22Rv1 (cell line): ENCODE measurements at regions not wholly inside any gene's neighbourhood (a gene's known extent, or its start where the extent isn't known, plus 50 kb on each side); places are given as distances from the start of the nearest gene placed in this dataset.

Source experiments
- H3K27ac ChIP-seq: fragments of 450-650 bp; 2 replicates; pipeline ENCODE4 v1.5.1; 2017
- ZFX ChIP-seq: fragments of 450-650 bp; IDR thresholded peaks from 2 replicates; pipeline ENCODE4 v1.6.1; 2017; ENCODE audit warnings: antibody characterized with exemption, borderline replicate concordance
- TF ChIP-seq, protein P1 (sequence below): fragments of 450-650 bp; IDR thresholded peaks from 2 replicates; pipeline ENCODE4 v1.5.1; 2017; ENCODE audit warnings: mild to moderate bottlenecking

DNA sequence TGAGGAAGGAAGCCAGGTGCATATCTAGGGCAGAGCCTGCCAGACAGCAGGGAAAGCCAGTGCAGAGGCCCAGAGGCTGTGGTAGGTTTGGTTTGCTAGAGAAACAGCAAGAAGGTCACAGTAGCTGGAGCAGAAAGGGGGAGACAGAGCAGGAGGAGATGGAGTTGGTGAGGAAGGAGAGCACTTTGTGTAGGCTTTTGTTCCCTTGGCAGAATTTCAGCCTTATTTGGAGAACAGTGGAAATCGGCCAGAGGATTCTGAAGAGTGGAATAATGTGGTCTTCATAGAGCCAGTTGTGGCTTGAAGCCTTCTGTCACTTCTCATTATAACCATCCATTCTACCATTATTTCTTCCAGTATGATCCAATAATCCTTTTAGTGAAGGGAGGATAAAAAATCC is 212.9 kb upstream of the FAR2 start:
- H3K27ac ChIP-seq: no peak overlapping the region
- TF ChIP-seq ZFX: no peak
- TF ChIP-seq, protein P1, sequence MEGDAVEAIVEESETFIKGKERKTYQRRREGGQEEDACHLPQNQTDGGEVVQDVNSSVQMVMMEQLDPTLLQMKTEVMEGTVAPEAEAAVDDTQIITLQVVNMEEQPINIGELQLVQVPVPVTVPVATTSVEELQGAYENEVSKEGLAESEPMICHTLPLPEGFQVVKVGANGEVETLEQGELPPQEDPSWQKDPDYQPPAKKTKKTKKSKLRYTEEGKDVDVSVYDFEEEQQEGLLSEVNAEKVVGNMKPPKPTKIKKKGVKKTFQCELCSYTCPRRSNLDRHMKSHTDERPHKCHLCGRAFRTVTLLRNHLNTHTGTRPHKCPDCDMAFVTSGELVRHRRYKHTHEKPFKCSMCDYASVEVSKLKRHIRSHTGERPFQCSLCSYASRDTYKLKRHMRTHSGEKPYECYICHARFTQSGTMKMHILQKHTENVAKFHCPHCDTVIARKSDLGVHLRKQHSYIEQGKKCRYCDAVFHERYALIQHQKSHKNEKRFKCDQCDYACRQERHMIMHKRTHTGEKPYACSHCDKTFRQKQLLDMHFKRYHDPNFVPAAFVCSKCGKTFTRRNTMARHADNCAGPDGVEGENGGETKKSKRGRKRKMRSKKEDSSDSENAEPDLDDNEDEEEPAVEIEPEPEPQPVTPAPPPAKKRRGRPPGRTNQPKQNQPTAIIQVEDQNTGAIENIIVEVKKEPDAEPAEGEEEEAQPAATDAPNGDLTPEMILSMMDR: no peak

DNA sequence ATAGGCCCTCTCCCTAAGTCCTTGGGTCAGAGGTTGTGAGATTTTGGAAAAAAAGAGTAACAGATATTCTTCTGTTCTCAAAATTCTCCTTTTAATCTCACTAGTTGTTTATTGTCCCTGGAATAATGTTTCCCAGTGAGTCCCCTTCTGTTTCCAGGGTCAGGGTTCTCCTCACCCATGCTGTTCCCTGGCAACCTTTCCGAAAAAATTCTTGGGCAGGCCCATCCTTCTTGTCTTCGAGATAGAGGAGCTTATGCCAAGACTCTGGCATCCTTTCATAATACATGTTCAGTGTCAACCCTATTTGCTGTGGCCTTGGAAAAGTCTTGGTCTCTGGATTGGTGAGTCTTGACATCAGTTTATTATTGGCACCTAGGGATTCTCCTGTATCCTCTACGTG is 212.4 kb upstream of the FAR2 start:
- TF ChIP-seq, protein P1: no peak
- TF ChIP-seq ZFX: no peak
- no peak overlapping the region for H3K27ac ChIP-seq

DNA sequence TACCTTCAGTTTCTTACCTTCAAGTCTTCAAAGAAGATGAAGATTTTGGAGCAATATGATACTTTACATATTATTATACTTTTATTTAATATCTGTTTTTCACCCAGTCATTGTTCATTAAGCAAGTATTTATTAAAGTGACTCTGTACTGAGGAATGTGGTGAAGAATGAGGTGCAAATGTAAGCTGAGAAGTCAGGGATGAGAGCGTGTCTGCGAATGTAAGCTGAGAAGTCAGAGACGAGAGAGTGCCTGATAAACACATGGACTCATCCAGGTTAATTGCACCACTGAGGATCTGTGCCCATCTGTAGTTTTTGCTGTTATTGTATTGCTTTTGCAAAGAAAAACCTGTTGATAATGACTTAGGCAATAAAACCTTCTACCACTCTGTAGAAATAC is 211.9 kb upstream of the FAR2 start:
- no peak overlapping the region for H3K27ac ChIP-seq
- no peak for TF ChIP-seq ZFX
- TF ChIP-seq, protein P1: no peak

DNA sequence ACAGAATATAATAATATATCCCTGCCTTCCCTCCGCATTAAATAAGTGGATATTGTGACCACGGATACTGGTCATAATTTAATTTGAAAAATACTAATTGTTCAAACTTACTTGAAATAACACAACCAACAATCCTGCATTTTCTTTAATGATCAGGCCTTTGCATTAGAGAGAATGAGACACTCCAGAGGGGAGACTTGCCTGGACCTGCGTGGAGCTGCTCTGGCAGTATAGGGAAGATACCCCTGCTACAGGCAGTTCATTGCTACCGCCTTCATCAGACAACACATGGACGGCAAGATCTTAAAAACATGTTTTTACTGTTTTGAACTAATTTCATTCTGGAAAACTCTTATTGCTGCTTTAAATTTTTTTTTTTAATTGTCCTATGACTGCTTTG is 211.0 kb upstream of the FAR2 start:
- TF ChIP-seq, protein P1: no peak
- no peak for TF ChIP-seq ZFX
- H3K27ac ChIP-seq: no peak overlapping the region

DNA sequence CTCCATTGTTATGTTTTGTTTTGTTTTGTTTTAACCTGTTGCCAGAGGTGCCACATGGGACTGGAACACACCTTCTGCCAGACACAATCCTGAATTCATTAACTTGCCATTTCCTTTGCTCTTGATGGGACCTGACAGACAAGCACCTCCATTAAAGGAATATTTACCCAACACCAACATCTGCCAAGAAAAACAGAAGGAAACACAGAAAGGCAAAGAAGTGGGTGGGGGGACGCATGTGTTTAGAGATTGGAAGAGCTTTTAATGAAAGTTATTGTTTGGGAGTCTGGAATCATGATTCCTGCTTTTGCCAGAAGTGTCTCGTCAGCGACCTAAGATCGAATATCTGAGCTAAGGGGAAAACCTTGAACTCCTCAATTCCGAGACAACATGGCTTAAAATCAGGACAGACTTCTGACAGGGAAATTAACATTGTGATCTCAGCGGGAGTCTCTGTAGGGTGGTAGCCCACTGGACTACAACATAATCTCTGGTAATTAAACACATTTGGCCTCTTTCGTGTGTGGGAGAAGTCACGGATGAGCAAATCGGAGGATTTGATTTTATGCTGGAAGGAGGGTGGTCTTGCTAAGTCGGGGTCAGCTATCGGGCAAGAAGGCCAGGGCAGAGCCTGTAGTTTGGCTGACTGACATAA is 210.4 kb upstream of the FAR2 start:
- no peak overlapping the region for H3K27ac ChIP-seq

DNA sequence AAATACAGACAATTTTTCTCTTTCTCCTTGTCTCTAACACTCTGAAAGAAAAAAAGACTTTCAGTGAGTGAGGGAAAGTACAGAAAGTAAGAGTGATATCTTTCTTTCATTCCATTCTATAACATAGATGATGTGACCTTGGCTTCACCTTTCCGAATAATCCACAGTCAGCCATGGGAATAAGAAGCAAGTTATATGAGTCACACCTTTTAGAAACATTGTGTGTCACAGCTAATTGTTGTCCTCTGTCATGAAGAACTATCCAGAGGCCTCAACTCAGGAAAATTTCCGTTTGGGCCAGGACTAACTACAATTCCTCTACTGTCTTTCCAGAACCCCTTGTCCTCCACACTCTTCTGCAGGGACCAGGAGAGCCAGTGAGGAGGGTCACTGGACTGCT is 209.7 kb upstream of the FAR2 start:
- H3K27ac ChIP-seq: no peak overlapping the region
- TF ChIP-seq ZFX: no peak
- TF ChIP-seq, protein P1: no peak

More for the DNA sequence above, 210.4 kb upstream of the FAR2 start:
- TF ChIP-seq, protein P1: no peak
- no peak for TF ChIP-seq ZFX

DNA sequence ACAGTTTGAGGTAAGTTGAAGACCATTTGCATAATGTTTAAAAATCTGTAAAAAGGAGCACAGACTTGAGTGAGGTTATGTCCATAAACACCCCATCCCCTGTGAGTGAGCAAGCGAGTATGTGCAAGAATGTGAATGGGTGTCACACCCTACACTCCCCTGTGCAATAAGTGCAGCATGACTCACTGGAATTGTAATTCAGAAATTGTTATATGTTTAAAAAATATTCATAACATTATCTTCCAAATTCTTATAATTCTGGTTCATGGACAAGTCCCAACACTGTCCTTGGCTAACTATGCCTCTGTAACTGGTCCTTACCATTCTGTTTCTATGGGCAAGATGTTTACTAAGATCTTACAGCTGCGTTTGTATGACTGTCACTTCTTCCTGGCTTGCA is 207.8 kb upstream of the FAR2 start:
- no peak for TF ChIP-seq ZFX
- TF ChIP-seq, protein P1: no peak
- H3K27ac ChIP-seq: no peak overlapping the region
